MG63 (cell line): ENCODE measurements at regions not wholly inside any gene's neighbourhood (a gene's known extent, or its start where the extent isn't known, plus 50 kb on each side); places are given as distances from the start of the nearest gene placed in this dataset.

ENCODE experiments used
- DNase-seq: peaks from one replicate; pipeline ENCODE4 v3.0.0-alpha.2; 2020
- H3K27me3 ChIP-seq: fragments of 250-450 bp; sonication (Bioruptor Pico); 2 replicates; pipeline ENCODE4 v1.5.1; 2020; ENCODE audit warnings: mild to moderate bottlenecking, moderate library complexity
- H3K36me3 ChIP-seq: fragments of 250-450 bp; sonication (Bioruptor Pico); 2 replicates; pipeline ENCODE4 v1.5.1; 2020; ENCODE audit warnings: mild to moderate bottlenecking, moderate library complexity
- H3K4me3 ChIP-seq: fragments of 250-450 bp; sonication (Bioruptor Pico); 2 replicates; pipeline ENCODE4 v1.5.1; 2020; ENCODE audit warnings: mild to moderate bottlenecking, moderate library complexity
- H3K9me3 ChIP-seq: fragments of 250-450 bp; sonication (Bioruptor Pico); 2 replicates; pipeline ENCODE4 v1.5.1; 2020; ENCODE audit warnings: mild to moderate bottlenecking, moderate library complexity

DNA sequence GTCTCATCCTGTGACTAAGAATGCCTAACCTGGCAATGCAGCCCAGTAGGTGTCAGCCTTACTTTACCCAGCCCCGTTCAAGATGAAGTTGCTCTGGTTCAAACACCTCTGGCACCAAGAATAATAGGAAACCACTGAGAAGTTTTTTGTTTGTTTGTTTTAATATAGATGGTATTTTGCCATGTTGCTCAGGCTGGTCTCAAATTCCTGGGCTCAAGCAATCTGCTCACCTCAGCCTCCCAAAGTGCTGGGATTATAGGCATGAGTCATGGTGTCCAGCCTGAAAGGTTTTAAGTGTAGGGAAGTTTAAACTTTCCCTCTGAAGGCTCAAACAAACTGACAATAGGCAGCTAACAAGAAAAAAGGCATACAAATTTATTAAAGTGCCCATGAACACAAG, 51.2 kb upstream of the ABCC4 start:
- Histone ChIP-seq H3K4me3 (no peak overlapping the region), H3K27me3 (no peaks in the 10 kb centered on the region), H3K36me3 (no peaks in the 10 kb centered on the region), H3K9me3 (no peaks in the 10 kb centered on the region)
- no peak for DNase-seq

DNA sequence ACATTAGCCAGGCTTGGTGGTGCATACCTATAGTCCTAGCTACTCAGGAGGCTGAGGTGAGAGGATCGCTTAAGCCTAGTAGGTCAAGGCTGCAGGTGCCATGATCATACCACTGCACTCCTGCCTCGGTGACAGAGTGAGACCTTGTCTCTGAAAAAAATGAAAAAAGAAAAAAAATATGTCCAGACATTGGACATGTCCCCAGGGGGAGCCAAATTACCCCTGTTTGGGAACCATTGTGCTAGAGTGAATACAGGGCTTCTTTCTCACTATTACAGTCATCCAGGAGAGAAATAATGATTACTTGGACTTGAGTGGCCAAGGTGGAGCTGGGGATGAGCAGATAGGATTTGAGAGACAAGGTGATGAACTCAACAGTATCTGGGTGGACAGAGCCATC, 52.9 kb upstream of the ABCC4 start:
- Histone ChIP-seq H3K4me3 (no peak overlapping the region), H3K36me3 (no peaks in the 10 kb centered on the region), H3K27me3 (no peaks in the 10 kb centered on the region), H3K9me3 (no peaks in the 10 kb centered on the region)
- no peak for DNase-seq

DNA sequence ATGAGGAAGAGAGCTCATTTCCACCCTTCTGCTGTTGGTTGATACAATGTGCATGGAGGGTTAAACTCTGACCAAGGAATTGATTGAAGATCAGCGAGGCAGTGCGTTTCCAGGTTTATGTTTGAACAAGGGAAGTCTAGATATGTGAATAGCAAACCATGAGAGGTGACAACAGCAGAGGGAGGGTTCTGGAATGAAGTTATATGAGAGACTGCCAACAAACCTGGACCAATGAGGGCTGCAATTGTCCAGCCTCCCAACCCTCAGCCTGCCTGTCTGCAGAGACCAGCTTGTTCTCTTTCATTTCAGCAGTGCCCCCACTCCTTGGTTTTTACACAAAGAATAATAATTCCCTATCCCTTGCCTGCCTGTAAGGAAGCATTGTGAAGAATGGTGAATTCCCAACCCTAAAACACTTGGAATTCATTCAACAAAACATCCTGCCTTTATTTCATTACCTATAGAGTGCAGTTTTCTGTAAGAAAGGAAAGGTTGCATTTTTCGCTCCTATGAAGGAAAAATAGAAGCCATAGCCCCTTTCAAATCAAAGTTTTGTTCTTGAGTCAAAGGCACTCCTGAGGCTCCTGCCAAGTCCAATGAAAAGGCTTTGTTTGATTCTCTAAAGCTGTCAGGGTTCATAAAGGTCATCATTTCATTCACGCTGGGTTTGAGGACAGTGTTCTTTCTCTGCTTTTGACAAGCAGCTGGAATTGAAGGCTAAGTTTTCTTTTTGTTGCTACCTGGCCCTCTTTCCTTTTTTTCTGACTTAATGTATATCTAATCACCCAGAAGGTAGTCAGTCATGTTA, 53.6 kb upstream of the ABCC4 start:
- Histone ChIP-seq H3K9me3 (no peaks in the 10 kb centered on the region), H3K4me3 (no peak overlapping the region), H3K36me3 (no peaks in the 10 kb centered on the region), H3K27me3 (no peaks in the 10 kb centered on the region)
- no peak for DNase-seq

DNA sequence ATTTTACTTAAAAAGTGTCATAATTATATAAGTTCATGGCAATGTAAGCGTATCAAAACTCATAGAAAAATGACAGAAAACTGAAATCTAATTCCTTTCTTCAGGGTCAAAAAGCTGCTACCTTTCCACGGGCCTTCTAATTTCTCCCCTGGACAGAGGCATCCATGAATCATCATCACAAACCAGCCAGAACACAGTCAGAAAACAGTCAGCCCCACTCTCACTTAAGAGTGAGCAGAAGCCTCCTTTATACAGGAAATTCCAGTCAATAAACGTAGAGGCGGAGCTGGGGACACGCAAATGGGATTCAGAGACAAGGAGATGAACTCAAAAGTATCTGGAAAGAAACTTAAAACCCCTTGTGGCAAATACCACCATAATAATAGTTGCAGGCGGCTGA, 54.2 kb upstream of the ABCC4 start:
- Histone ChIP-seq H3K27me3 (no peaks in the 10 kb centered on the region), H3K9me3 (no peaks in the 10 kb centered on the region), H3K36me3 (no peaks in the 10 kb centered on the region), H3K4me3 (no peak overlapping the region)
- DNase-seq: no peak

DNA sequence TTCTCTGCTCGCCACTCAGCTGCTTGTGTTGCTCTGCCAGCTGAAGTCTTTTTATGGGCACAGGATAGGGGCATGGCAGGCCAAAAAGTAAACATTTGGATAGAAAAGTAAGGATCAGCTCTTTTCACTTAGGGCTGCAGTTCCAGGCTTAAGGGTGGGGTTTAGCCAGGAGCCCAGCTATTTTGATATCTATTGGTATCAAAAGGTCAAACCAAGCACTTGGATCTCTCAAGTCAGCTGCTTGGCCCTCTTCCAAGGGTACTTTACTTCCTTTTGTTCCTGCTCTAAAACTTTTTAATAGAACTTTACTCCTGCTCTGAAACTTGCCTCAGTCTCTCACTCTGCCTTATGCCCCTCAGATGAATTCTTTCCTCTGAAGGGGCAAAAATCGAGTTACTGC, 55.7 kb upstream of the ABCC4 start:
- no peaks in the 10 kb centered on the region for H3K27me3 ChIP-seq
- DNase-seq: no peak

DNA sequence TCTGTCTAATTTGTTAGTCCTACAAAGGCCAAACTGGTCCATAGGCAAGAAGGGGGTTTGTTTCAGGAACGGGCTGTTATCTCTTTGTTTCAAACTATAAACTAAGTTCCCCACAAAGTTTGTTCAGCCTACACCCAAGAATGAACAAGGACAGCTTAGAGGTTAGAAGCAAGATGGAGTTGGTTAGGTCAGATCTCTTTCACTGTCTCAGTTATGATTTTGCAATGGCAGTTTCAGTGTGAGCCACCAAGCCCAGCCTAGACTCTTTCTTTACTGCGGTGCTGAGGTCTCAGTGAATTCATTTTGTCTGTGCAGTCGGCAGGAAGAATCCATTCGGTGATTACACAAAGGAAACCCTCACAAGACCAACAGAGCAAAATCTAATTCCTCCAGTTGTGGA, 56.6 kb upstream of the ABCC4 start:
- Histone ChIP-seq H3K36me3 (no peaks in the 10 kb centered on the region), H3K27me3 (no peaks in the 10 kb centered on the region), H3K9me3 (no peaks in the 10 kb centered on the region), H3K4me3 (no peak overlapping the region)
- no peak for DNase-seq

More for the DNA sequence above, 55.7 kb upstream of the ABCC4 start:
- H3K4me3 ChIP-seq: no peak overlapping the region
- H3K9me3 ChIP-seq: no peaks in the 10 kb centered on the region
- H3K36me3 ChIP-seq: no peaks in the 10 kb centered on the region

DNA sequence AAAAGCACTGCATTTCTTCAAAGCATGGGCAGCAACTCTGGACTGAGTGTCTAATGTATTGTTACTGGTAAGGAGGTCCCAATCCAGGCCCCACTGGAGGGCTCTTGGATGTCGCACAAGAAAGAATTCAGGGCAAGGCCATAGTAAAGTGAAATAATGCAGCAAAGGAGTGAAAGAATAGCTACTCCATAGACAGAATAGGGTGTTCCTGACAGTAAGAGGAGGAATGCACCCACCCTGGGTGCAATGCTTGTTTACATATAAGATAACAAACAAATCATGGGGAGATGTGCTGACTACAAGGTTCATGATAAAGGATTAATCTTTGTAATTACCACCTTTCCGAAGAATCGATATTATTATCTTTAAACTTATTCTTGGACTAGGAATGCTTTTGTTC, 58.8 kb upstream of the ABCC4 start:
- Histone ChIP-seq H3K4me3 (no peak overlapping the region), H3K9me3 (no peaks in the 10 kb centered on the region), H3K36me3 (no peaks in the 10 kb centered on the region), H3K27me3 (no peaks in the 10 kb centered on the region)
- DNase-seq: no peak

DNA sequence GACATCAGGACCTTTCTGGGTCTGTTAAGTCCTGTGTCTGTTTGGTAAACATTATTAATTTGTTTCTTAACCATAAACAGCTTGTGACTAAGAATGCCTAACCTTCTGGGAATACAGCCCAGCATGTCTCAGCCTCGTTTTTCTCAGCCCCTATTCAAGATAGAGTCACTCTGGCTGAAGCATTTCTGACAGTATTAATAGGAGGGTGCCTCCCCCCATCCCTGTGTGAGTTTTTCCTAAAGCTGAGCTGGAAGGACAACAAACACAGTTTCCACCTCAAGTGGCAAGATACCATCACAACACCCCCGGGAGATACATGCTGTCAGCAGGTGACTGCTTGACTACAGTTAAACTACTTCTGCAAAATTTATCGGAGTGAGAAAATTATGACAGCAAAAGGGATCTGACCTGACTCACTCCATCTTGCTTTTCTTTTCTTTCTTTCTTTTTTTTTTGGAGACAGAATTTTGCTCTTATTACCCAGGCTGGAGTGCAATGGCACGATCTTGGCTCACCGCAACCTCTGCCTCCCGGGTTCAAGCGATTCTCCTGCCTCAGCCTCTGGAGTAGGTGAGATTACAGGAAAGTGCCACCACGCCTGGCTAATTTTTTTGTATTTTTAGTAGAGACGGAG, 59.3 kb upstream of the ABCC4 start:
- Histone ChIP-seq H3K36me3 (no peaks in the 10 kb centered on the region), H3K4me3 (no peak overlapping the region), H3K9me3 (no peaks in the 10 kb centered on the region), H3K27me3 (no peaks in the 10 kb centered on the region)
- peak; percentile 38 for DNase-seq

DNA sequence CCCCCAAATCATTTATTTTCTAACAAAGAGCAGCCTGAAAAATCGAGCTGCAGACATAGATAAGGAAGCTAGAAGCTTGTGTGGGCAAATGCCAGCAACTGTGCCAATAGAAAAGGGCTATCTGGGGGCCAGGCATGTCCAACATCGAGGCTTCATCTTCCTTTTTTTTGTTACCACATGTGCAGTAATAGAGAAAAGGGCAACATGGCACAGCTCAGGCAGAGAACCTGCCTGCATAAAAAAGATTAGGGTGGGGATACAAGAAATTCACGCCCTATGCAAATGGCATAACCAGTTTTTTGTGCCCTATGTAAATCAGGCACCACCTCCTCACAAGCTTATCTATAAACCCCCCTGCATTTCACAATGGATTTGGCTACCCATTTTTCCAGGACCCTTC, 60.4 kb upstream of the ABCC4 start:
- no peak overlapping the region for H3K4me3 ChIP-seq
- no peak for DNase-seq
- no peaks in the 10 kb centered on the region for H3K9me3 ChIP-seq

DNA sequence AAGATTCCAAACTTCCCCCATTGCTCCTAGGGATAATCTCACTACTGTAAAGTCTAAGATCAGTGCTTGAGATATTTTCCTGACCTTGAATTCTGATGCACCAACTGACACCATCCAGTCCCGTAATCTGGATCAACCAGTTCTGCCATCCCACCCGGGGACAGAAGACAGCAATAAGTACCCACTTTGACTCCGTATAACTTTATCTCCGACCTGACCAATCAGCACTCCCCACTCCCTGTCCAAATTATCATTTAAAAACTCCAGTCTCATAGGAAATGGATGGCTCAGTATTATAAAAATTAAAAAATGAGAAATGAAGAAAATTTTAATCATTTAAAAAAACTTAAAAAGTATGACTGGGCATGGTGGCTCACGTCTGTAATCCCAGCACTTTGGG, 61.4 kb upstream of the ABCC4 start:
- H3K9me3 ChIP-seq: no peaks in the 10 kb centered on the region
- no peaks in the 10 kb centered on the region for H3K27me3 ChIP-seq
- H3K4me3 ChIP-seq: no peak overlapping the region
- DNase-seq: no peak
- H3K36me3 ChIP-seq: no peaks in the 10 kb centered on the region

More for the DNA sequence above, 60.4 kb upstream of the ABCC4 start:
- Histone ChIP-seq H3K36me3 (no peaks in the 10 kb centered on the region), H3K27me3 (no peaks in the 10 kb centered on the region)

DNA sequence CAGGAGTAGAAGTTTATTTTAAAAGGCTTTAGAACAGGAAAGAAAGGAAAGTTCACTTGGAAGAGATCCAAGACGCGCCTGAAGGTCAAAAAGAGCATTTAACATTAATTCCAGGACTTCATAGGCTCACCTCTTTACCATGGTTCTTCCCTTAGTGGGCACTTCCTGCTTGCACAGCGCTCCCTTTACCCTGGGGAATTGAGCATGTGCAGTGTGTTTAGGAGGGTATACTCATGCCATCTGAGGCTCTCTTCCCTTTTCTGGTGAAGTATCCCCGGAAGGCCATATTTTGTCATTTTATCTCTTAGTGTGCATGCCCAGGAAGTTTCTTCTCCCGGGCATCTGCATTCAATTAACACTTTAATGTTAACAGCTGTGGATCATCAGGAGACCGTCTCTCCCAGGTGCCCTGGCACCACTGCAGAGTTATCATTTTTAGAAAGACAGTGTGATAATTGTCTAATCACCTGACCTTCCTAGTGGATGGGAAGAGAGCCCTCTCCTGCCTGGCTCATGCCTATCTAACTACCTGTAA, 66.1 kb upstream of the ABCC4 start:
- no peaks in the 10 kb centered on the region for H3K36me3 ChIP-seq
- no peak overlapping the region for H3K4me3 ChIP-seq
- DNase-seq: no peak
- no peaks in the 10 kb centered on the region for H3K27me3 ChIP-seq
- no peaks in the 10 kb centered on the region; the same call in 1 of the 2 replicates for H3K9me3 ChIP-seq

DNA sequence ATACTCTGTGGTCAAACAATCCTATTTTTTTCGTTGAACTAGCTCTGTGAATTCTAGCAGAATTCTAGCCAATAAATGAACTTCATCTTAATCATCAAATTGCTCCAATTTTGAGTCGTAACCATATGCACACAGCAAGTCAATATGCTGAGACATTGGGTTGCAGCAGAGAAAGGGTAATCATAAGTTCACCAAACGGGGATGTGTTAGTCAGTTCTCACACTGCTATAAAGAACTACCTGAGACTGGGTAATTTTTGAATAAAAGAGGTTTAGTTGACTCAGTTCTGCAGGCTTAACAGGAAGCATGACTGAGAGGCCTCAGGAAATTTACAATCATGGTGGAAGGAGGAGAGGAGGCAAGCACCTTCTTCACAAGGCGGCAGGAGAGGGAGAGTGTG, 67.7 kb upstream of the ABCC4 start:
- Histone ChIP-seq H3K36me3 (no peaks in the 10 kb centered on the region), H3K9me3 (no peaks in the 10 kb centered on the region; the same call in 1 of the 2 replicates), H3K27me3 (no peaks in the 10 kb centered on the region), H3K4me3 (no peak overlapping the region)
- no peak for DNase-seq

DNA sequence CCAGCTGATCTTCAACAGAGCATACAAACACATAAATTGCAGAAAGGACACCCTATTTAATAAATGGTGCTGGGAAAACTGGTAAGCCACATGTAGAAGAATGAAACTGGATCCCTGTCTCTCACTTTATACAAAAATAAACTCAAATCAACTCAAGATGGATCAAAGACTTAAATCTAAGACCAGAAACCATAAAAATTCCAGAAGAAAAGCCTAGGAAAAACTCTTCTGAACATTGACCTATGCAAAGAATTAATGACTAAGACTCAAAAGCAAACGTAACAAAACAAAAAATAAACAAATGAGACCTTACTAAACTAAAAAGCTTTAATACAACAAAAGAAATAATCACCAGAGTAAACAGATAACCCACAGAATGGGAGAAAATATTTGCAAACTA, 74.5 kb upstream of the ABCC4 start:
- no peak overlapping the region for H3K4me3 ChIP-seq
- H3K9me3 ChIP-seq: no peaks in the 10 kb centered on the region
- H3K36me3 ChIP-seq: no peaks in the 10 kb centered on the region
- H3K27me3 ChIP-seq: no peaks in the 10 kb centered on the region
- no peak for DNase-seq

DNA sequence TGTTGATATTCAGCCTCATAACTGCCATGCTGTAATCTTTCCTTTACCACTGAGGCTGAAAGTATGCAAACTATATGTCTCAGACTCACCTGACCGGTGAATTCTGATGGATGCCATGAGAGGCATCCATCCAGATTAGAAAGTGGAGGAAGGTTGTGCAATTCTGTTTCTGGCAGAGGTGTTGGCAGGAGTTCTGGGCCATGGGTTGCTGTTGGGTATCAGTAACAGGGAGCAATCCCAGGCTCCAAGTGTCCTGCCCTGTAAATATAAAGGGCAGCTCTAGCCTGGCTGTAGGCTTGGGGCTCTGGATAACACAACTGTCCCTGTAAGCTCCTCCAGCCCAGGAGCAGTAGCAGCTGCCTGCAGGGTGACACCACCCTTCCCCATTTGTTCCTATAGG, 77.4 kb upstream of the ABCC4 start:
- no peak for DNase-seq
- Histone ChIP-seq H3K9me3 (no peaks in the 10 kb centered on the region), H3K27me3 (no peaks in the 10 kb centered on the region), H3K36me3 (no peaks in the 10 kb centered on the region), H3K4me3 (no peak overlapping the region)

DNA sequence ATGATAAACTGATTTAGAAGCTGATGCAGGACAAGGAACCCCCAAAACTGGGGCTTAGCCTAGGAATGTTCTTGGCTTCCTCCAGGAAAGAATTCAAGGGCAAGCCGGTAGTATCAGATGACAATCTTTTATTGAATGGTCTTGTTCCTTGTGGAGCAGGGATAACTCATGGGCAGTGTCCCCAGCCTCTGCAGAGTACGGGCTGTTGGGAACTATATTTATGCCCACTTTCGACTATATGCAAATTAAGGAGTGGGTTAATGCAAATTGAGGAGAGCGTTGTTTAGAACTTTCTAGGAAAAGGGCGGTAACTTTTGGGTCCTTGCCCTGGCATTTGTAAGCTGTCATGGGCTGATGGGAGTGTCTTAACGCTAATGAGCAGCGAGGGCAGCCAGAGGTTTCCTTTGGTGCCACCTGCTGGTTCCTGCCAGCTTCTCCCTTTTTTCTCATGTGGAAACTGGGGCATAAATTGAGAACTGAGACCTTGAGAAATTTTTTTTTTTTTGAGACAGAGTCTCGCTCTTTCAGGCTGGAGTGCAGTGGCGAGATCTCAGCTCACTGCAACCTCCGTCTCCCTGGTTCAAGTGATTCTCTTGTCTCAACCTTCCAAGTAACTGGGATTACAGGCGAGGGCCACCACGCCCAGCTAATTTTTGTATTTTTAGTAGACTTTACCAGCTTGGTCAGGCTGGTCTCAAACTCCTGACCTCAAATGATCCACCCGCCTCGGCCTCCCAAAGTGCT, 79.4 kb upstream of the ABCC4 start:
- Histone ChIP-seq H3K9me3 (no peaks in the 10 kb centered on the region), H3K4me3 (no peak overlapping the region), H3K36me3 (no peaks in the 10 kb centered on the region), H3K27me3 (no peaks in the 10 kb centered on the region)
- DNase-seq: peak; percentile 73

DNA sequence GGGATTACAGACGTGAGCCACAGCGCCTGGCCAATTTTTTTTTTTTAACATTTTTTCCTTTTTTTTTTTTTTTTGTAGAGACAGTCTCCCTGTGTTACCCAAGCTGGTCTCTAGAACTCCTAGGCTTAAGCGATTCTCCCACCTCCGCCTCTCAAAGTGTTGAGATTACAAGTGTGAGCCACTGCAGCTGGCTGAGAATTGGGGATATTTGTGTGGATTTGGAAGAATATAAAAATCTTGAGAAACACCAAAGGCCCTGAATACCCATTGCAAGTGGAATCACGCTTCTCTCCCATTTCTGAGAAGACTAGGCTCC, 79.9 kb upstream of the ABCC4 start:
- DNase-seq: no peak
- Histone ChIP-seq H3K27me3 (no peaks in the 10 kb centered on the region), H3K4me3 (no peak overlapping the region), H3K36me3 (no peaks in the 10 kb centered on the region), H3K9me3 (no peaks in the 10 kb centered on the region)

DNA sequence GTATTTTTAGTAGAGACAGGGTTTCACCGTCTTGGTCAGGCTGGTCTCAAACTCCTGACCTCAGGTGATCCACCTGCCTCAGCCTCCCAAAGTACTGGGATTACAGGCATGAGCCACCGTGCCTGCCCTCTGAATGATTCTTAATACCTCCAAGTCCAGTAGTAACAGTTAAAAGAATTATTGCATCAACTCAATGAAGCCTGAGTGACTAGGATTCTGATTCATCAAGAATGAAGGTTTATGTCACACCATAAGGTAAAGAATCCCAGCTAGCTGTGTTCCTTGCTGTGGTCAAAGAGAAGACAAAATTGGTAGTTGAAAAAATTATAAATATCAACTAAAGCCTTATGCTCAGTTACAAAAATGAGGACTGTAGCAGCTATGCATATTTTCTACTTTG, 81.2 kb upstream of the ABCC4 start:
- H3K36me3 ChIP-seq: no peaks in the 10 kb centered on the region
- no peaks in the 10 kb centered on the region; the same call in 1 of the 2 replicates for H3K9me3 ChIP-seq
- no peak for DNase-seq
- H3K4me3 ChIP-seq: no peak overlapping the region
- no peaks in the 10 kb centered on the region for H3K27me3 ChIP-seq
